AG04449 (cell line): ENCODE measurements at regions not wholly inside any gene's neighbourhood (a gene's known extent, or its start where the extent isn't known, plus 50 kb on each side); places are given as distances from the start of the nearest gene placed in this dataset.

Experiments used
- CTCF ChIA-PET: fragments of 350-600 bp; formaldehyde crosslinking; extraction: SDS; loops from one replicate; lab custom pipeline; 2021; ENCODE audit warnings: antibody characterized with exemption; lab: Yijun Ruan, JAX
- POLR2A ChIA-PET: fragments of 400-600, 350-600 bp; formaldehyde crosslinking; extraction: SDS; loops from one replicate; lab custom pipeline; 2020; ENCODE audit warnings: antibody characterized with exemption, inconsistent platforms; lab: Yijun Ruan, JAX
- DNase-seq: peaks from one replicate; pipeline ENCODE4 v3.0.0-alpha.2; 2010; ENCODE audit warnings: low read depth, low spot score
- H3K4me3 ChIP-seq: 2 replicates; pipeline ENCODE4 v1.5.1; 2011; ENCODE audit warnings: low read depth, mild to moderate bottlenecking, control low read depth, low read length
- CTCF ChIP-seq: IDR thresholded peaks from one replicate; pipeline ENCODE4 v1.5.1; 2011; ENCODE audit warnings: mild to moderate bottlenecking, moderate library complexity, low read length, control low read depth, inconsistent platforms; ENCODE audit not compliant: insufficient read depth; ENCODE audit errors: missing control alignments

- ChIA-PET POLR2A (no interaction called here), CTCF (interaction anchor here (1.3 kb wide), 1 partner anchor 29 kb away, joined by 4 read pairs; no protein-coding TSS in a partner anchor)
- no peak for TF ChIP-seq CTCF
- no peak overlapping the region for H3K4me3 ChIP-seq
- DNase-seq, result no peak
Measured at GRCh38 chr4:185879666-185880312, 67.8 kb upstream of the SORBS2 start.

- no peak for TF ChIP-seq CTCF
- no peak overlapping the region for H3K4me3 ChIP-seq
- POLR2A ChIA-PET, result no interaction called here
- CTCF ChIA-PET, result interaction anchor here (1.3 kb wide), 1 partner anchor 30 kb away, joined by 4 read pairs; no protein-coding TSS in a partner anchor
- DNase-seq, result no peak
Measured at GRCh38 chr4:185880571-185880970, 68.6 kb upstream of the SORBS2 start.

GRCh38 chr4:185881430-185881829 is 69.4 kb upstream of the SORBS2 start:
- CTCF ChIA-PET, result no interaction called here
- no peak for DNase-seq

GRCh38 chr4:185883591-185883990 is 71.6 kb upstream of the SORBS2 start:
- ChIA-PET CTCF (interaction anchor here (0.6 to 1.6 kb wide), 2 partner anchors 10 to 280 kb away, joined by 3 to 5 read pairs; no protein-coding TSS in a partner anchor), POLR2A (no interaction called here)
- H3K4me3 ChIP-seq, result no peak overlapping the region
- no peak for TF ChIP-seq CTCF
- no peak for DNase-seq

More at GRCh38 chr4:185881430-185881829, 69.4 kb upstream of the SORBS2 start:
- POLR2A ChIA-PET, result no interaction called here
- no peak for TF ChIP-seq CTCF
- H3K4me3 ChIP-seq, result no peak overlapping the region

GRCh38 chr4:185885075-185885474 is 73.1 kb upstream of the SORBS2 start:
- no peak for DNase-seq
- no peak overlapping the region for H3K4me3 ChIP-seq
- ChIA-PET POLR2A (no interaction called here), CTCF (interaction anchor here (1.0 to 1.4 kb wide), 4 partner anchors 11 to 351 kb away, joined by 3 to 6 read pairs (median 3); no protein-coding TSS in a partner anchor)
- TF ChIP-seq CTCF, result no peak

GRCh38 chr4:185885604-185886003 is 73.6 kb upstream of the SORBS2 start:
- TF ChIP-seq CTCF, result no peak
- H3K4me3 ChIP-seq, result no peak overlapping the region
- no peak for DNase-seq
- CTCF ChIA-PET, result interaction anchor here (1.0 to 1.4 kb wide), 4 partner anchors 12 to 352 kb away, joined by 3 to 6 read pairs (median 3); no protein-coding TSS in a partner anchor
- POLR2A ChIA-PET, result no interaction called here
